Activated naive CD4-positive, alpha-beta T cell treated with anti-CD3 and anti-CD28 coated beads, Interleukin-2, amount 10 ng/mL, durations not matched to agents 7 days and 5 days (primary cell): ENCODE measurements at regions not wholly inside any gene's neighbourhood (a gene's known extent, or its start where the extent isn't known, plus 50 kb on each side); places are given as distances from the start of the nearest gene placed in this dataset.

Experiments
- CTCF ChIA-PET: fragments of 350-600 bp; sonication (Branson Sonifier 250); formaldehyde crosslinking; loops from one replicate; lab custom pipeline; 2021; ENCODE audit warnings: antibody characterized with exemption; lab: Charles Lee
- DNase-seq: peaks from one replicate; pipeline ENCODE4 v3.0.0-alpha.2; 2020
- H3K27ac Mint-ChIP-seq: one replicate; pipeline ENCODE4 v1.8.0; 2021; ENCODE audit warnings: mild to moderate bottlenecking, moderate library complexity, mixed read lengths
- H3K27me3 Mint-ChIP-seq: one replicate; pipeline ENCODE4 v1.8.0; 2021; ENCODE audit warnings: mild to moderate bottlenecking, mixed read lengths
- H3K36me3 Mint-ChIP-seq: one replicate; pipeline ENCODE4 v1.8.0; 2021; ENCODE audit warnings: mixed read lengths
- H3K4me1 Mint-ChIP-seq: one replicate; pipeline ENCODE4 v1.8.0; 2021; ENCODE audit warnings: mixed read lengths
- H3K4me3 Mint-ChIP-seq: one replicate; pipeline ENCODE4 v1.8.0; 2021; ENCODE audit warnings: mild to moderate bottlenecking, moderate library complexity, mixed read lengths
- H3K9me3 Mint-ChIP-seq: one replicate; pipeline ENCODE4 v1.8.0; 2021; ENCODE audit warnings: mixed read lengths

GRCh38 chr2:9156483-9156882, 50.1 kb upstream of the ASAP2 start:
- H3K4me1 Mint-ChIP-seq, result no peaks in the 10 kb centered on the region
- CTCF ChIA-PET, result no interaction called here

GRCh38 chr2:9154061-9154460, 52.6 kb upstream of the ASAP2 start:
- Mint-ChIP-seq H3K27ac (no peak overlapping the region), H3K9me3 (no peaks in the 10 kb centered on the region), H3K4me1 (no peaks in the 10 kb centered on the region), H3K27me3 (peaks cover 53% of the 10 kb centered on the region), H3K4me3 (no peak overlapping the region), H3K36me3 (no peaks in the 10 kb centered on the region)
- DNase-seq, result no peak
- CTCF ChIA-PET, result no interaction called here

More at GRCh38 chr2:9156483-9156882, 50.1 kb upstream of the ASAP2 start:
- Mint-ChIP-seq H3K36me3 (no peaks in the 10 kb centered on the region), H3K27me3 (peaks cover 53% of the 10 kb centered on the region), H3K4me3 (no peak overlapping the region), H3K27ac (no peak overlapping the region), H3K9me3 (no peaks in the 10 kb centered on the region)
- DNase-seq, result no peak

GRCh38 chr2:9153643-9153980, 53.0 kb upstream of the ASAP2 start:
- Mint-ChIP-seq H3K27me3 (peaks cover 53% of the 10 kb centered on the region), H3K4me1 (no peaks in the 10 kb centered on the region), H3K9me3 (no peaks in the 10 kb centered on the region), H3K27ac (no peak overlapping the region), H3K4me3 (no peak overlapping the region), H3K36me3 (no peaks in the 10 kb centered on the region)
- DNase-seq, result no peak
- CTCF ChIA-PET, result no interaction called here

GRCh38 chr2:9152975-9153642, 53.5 kb upstream of the ASAP2 start:
- Mint-ChIP-seq H3K27ac (no peak overlapping the region), H3K4me3 (no peak overlapping the region), H3K27me3 (peaks cover 55% of the 10 kb centered on the region), H3K9me3 (no peaks in the 10 kb centered on the region), H3K36me3 (no peaks in the 10 kb centered on the region), H3K4me1 (no peaks in the 10 kb centered on the region)
- CTCF ChIA-PET, result no interaction called here
- DNase-seq, result no peak

- Mint-ChIP-seq H3K36me3 (no peaks in the 10 kb centered on the region), H3K4me1 (no peaks in the 10 kb centered on the region), H3K27me3 (peaks cover 52% of the 10 kb centered on the region), H3K27ac (no peak overlapping the region), H3K4me3 (no peak overlapping the region), H3K9me3 (no peaks in the 10 kb centered on the region)
- CTCF ChIA-PET, result no interaction called here
- DNase-seq, result no peak
Observed at GRCh38 chr2:9150906-9151305, 55.7 kb upstream of the ASAP2 start.

GRCh38 chr2:9150568-9150900, 56.1 kb upstream of the ASAP2 start:
- CTCF ChIA-PET, result no interaction called here
- H3K9me3 Mint-ChIP-seq, result no peaks in the 10 kb centered on the region
- H3K27me3 Mint-ChIP-seq, result peaks cover 52% of the 10 kb centered on the region
- H3K4me1 Mint-ChIP-seq, result no peaks in the 10 kb centered on the region
- H3K4me3 Mint-ChIP-seq, result no peak overlapping the region
- H3K36me3 Mint-ChIP-seq, result no peaks in the 10 kb centered on the region
- no peak for DNase-seq
- no peak overlapping the region for H3K27ac Mint-ChIP-seq

GRCh38 chr2:9149726-9150567, 56.7 kb upstream of the ASAP2 start:
- CTCF ChIA-PET, result no interaction called here
- Mint-ChIP-seq H3K27ac (no peak overlapping the region), H3K4me3 (no peak overlapping the region), H3K36me3 (no peaks in the 10 kb centered on the region), H3K9me3 (no peaks in the 10 kb centered on the region), H3K4me1 (no peaks in the 10 kb centered on the region), H3K27me3 (peaks cover 52% of the 10 kb centered on the region)
- DNase-seq, result no peak

- no peak for DNase-seq
- CTCF ChIA-PET, result no interaction called here
- no peak overlapping the region for H3K27ac Mint-ChIP-seq
- H3K4me3 Mint-ChIP-seq, result no peak overlapping the region
- H3K9me3 Mint-ChIP-seq, result no peaks in the 10 kb centered on the region
- no peaks in the 10 kb centered on the region for H3K36me3 Mint-ChIP-seq
- no peaks in the 10 kb centered on the region for H3K4me1 Mint-ChIP-seq
- peaks cover 47% of the 10 kb centered on the region for H3K27me3 Mint-ChIP-seq
Observed at GRCh38 chr2:9149388-9149660, 57.3 kb upstream of the ASAP2 start.

- Mint-ChIP-seq H3K36me3 (no peaks in the 10 kb centered on the region), H3K4me1 (no peaks in the 10 kb centered on the region), H3K27me3 (peaks cover 48% of the 10 kb centered on the region), H3K4me3 (no peak overlapping the region), H3K9me3 (no peaks in the 10 kb centered on the region), H3K27ac (no peak overlapping the region)
- no peak for DNase-seq
- CTCF ChIA-PET, result no interaction called here
Observed at GRCh38 chr2:9146646-9147045, 60.0 kb upstream of the ASAP2 start.

- H3K4me1 Mint-ChIP-seq, result no peaks in the 10 kb centered on the region
- H3K9me3 Mint-ChIP-seq, result no peaks in the 10 kb centered on the region
- H3K36me3 Mint-ChIP-seq, result no peaks in the 10 kb centered on the region
- CTCF ChIA-PET, result no interaction called here
- no peak overlapping the region for H3K4me3 Mint-ChIP-seq
- H3K27me3 Mint-ChIP-seq, result peaks cover 47% of the 10 kb centered on the region
- DNase-seq, result no peak
- no peak overlapping the region for H3K27ac Mint-ChIP-seq
Observed at GRCh38 chr2:9145752-9146430, 60.7 kb upstream of the ASAP2 start.

GRCh38 chr2:9145109-9145751, 61.4 kb upstream of the ASAP2 start:
- H3K4me1 Mint-ChIP-seq, result no peaks in the 10 kb centered on the region
- peaks cover 50% of the 10 kb centered on the region for H3K27me3 Mint-ChIP-seq
- no peaks in the 10 kb centered on the region for H3K9me3 Mint-ChIP-seq
- no peak for DNase-seq
- H3K27ac Mint-ChIP-seq, result no peak overlapping the region
- H3K4me3 Mint-ChIP-seq, result no peak overlapping the region
- no peaks in the 10 kb centered on the region for H3K36me3 Mint-ChIP-seq
- CTCF ChIA-PET, result interaction anchor here (0.9 kb wide), 1 partner anchor 219 kb away, joined by 3 read pairs; no protein-coding TSS in a partner anchor

- Mint-ChIP-seq H3K27me3 (peaks cover 56% of the 10 kb centered on the region), H3K27ac (no peak overlapping the region), H3K4me3 (no peak overlapping the region), H3K36me3 (no peaks in the 10 kb centered on the region), H3K9me3 (no peaks in the 10 kb centered on the region), H3K4me1 (no peaks in the 10 kb centered on the region)
- no peak for DNase-seq
- CTCF ChIA-PET, result interaction anchor here (0.9 kb wide), 1 partner anchor 220 kb away, joined by 3 read pairs; no protein-coding TSS in a partner anchor
Observed at GRCh38 chr2:9144617-9145016, 62.0 kb upstream of the ASAP2 start.

- Mint-ChIP-seq H3K9me3 (no peaks in the 10 kb centered on the region), H3K36me3 (no peaks in the 10 kb centered on the region), H3K4me1 (no peaks in the 10 kb centered on the region), H3K27ac (no peak overlapping the region), H3K4me3 (no peak overlapping the region), H3K27me3 (peaks cover 57% of the 10 kb centered on the region)
- DNase-seq, result no peak
- CTCF ChIA-PET, result interaction anchor here (0.9 kb wide), 1 partner anchor 220 kb away, joined by 3 read pairs; no protein-coding TSS in a partner anchor
Observed at GRCh38 chr2:9144046-9144445, 62.6 kb upstream of the ASAP2 start.

- CTCF ChIA-PET, result interaction anchor here (0.7 to 1.7 kb wide), 5 partner anchors 20 to 1292 kb away, joined by 3 to 5 read pairs (median 3); no protein-coding TSS in a partner anchor
- no peaks in the 10 kb centered on the region for H3K9me3 Mint-ChIP-seq
- DNase-seq, result no peak
- H3K27ac Mint-ChIP-seq, result no peak overlapping the region
- H3K4me1 Mint-ChIP-seq, result no peaks in the 10 kb centered on the region
- H3K4me3 Mint-ChIP-seq, result no peak overlapping the region
- peaks cover 62% of the 10 kb centered on the region for H3K27me3 Mint-ChIP-seq
- no peaks in the 10 kb centered on the region for H3K36me3 Mint-ChIP-seq
Observed at GRCh38 chr2:9143264-9143815, 63.3 kb upstream of the ASAP2 start.
